H1 (cell line): ENCODE measurements at regions not wholly inside any gene's neighbourhood (a gene's known extent, or its start where the extent isn't known, plus 50 kb on each side); places are given as distances from the start of the nearest gene placed in this dataset.

Source experiments
- CTCF ChIA-PET: fragments of 300-600 bp; sonication (Branson Sonifier 250); formaldehyde crosslinking; loops from one replicate; lab custom pipeline; 2021; ENCODE audit not compliant: partially characterized antibody; lab: Charles Lee
- POLR2A ChIA-PET: fragments of 300-600 bp; sonication (Branson Sonifier 250); formaldehyde crosslinking; loops from one replicate; lab custom pipeline; 2021; ENCODE audit warnings: inconsistent platforms; ENCODE audit not compliant: partially characterized antibody; lab: Charles Lee
- DNase-seq, 2 experiments: peaks; one replicate each; pipeline versions ENCODE4 v3.0.0 to v3.0.0-alpha.2; 2010 to 2022; ENCODE audit warnings: low spot score in 2 of 2, low read depth in 1 of 2, mixed read lengths in 1 of 2
- FAIRE-seq: peaks from 2 replicates; lab custom pipeline; 2011; peaks lifted over from hg19 to GRCh38; lab: Jason Lieb, UNC
- H2AFZ ChIP-seq: 2 replicates; pipeline ENCODE4 v1.8.1; 2012; ENCODE audit warnings: low read length, inconsistent platforms
- H2AK5ac ChIP-seq: 2 replicates; pipeline ENCODE4 v1.6.1; 2013; ENCODE audit warnings: low read depth, low read length
- H2BK120ac ChIP-seq: replicated peaks from 2 replicates; pipeline ENCODE3; 2013; ENCODE audit warnings: low read depth, low read length, inconsistent platforms
- H2BK12ac ChIP-seq: 2 replicates; pipeline ENCODE4 v1.6.1; 2013; ENCODE audit warnings: low read depth, low read length
- H2BK15ac ChIP-seq: 2 replicates; pipeline ENCODE4 v1.6.1; 2013; ENCODE audit warnings: low read length
- H2BK20ac ChIP-seq: 2 replicates; pipeline ENCODE4 v1.6.1; 2013; ENCODE audit warnings: low read length
- H2BK5ac ChIP-seq: 2 replicates; pipeline ENCODE4 v1.6.1; 2013; ENCODE audit warnings: low read depth, low read length
- H3K14ac ChIP-seq: 2 replicates; pipeline ENCODE4 v1.6.1; 2013; ENCODE audit warnings: inconsistent platforms; ENCODE audit not compliant: insufficient read length
- H3K18ac ChIP-seq: 2 replicates; pipeline ENCODE4 v1.6.1; 2013; ENCODE audit warnings: low read length; ENCODE audit errors: extremely low read depth
- H3K23ac ChIP-seq: 2 replicates; pipeline ENCODE4 v1.6.1; 2013; ENCODE audit warnings: inconsistent platforms; ENCODE audit not compliant: insufficient read length
- H3K23me2 ChIP-seq: 2 replicates; pipeline ENCODE4 v1.6.1; 2013; ENCODE audit warnings: low read depth, low read length
- H3K27ac ChIP-seq: 2 replicates; pipeline ENCODE4 v1.6.1; 2011; ENCODE audit warnings: low read depth, low read length, inconsistent platforms
- H3K27me3 ChIP-seq, 4 experiments: replicated peaks in 1 of 4; 1 replicate in 1 of 4; 2 replicates in 3 of 4; pipeline versions ENCODE4 v1.6.1 to v1.8.1; 2011 to 2013; ENCODE audit warnings: low read length in 3 of 4, mild to moderate bottlenecking in 3 of 4, inconsistent platforms in 2 of 4, mixed read lengths in 2 of 4, moderate library complexity in 1 of 4; ENCODE audit not compliant: control insufficient read depth in 3 of 4, insufficient read depth in 3 of 4; ENCODE audit errors: extremely low read depth in 1 of 4
- H3K36me3 ChIP-seq, 4 experiments: 2 replicates each; pipeline versions ENCODE4 v1.6.1 to v1.8.1; 2011 to 2013; ENCODE audit warnings: mild to moderate bottlenecking in 4 of 4, low read length in 3 of 4, moderate library complexity in 2 of 4, control low read depth in 1 of 4, inconsistent platforms in 1 of 4; ENCODE audit not compliant: insufficient read depth in 4 of 4, control insufficient read depth in 2 of 4
- H3K4ac ChIP-seq: replicated peaks from 2 replicates; pipeline ENCODE3; 2013; ENCODE audit warnings: low read length, low read depth, mixed read lengths, inconsistent platforms; ENCODE audit not compliant: insufficient read length
- H3K4me1 ChIP-seq, 4 experiments: replicated peaks in 1 of 4; 1 replicate in 1 of 4; 2 replicates in 3 of 4; pipeline versions ENCODE4 v1.6.1 to v1.8.1; 2011 to 2013; ENCODE audit warnings: low read length in 3 of 4, inconsistent platforms in 2 of 4, mixed read lengths in 1 of 4; ENCODE audit not compliant: insufficient read depth in 4 of 4, control insufficient read depth in 3 of 4
- H3K4me2 ChIP-seq, 2 experiments: 2 replicates each; pipeline versions ENCODE4 v1.6.1 to v1.8.1; 2011 to 2013; ENCODE audit warnings: low read depth in 2 of 2, low read length in 2 of 2, control low read depth in 1 of 2, inconsistent platforms in 1 of 2, mild to moderate bottlenecking in 1 of 2; ENCODE audit not compliant: insufficient read depth in 1 of 2
- H3K4me3 ChIP-seq, 4 experiments: fragments of 200-600, 300-600 bp in 1 of 4; sonication (generic), shearing (Covaris generic), sonication (Bioruptor Twin) in 1 of 4; 2 replicates each; pipeline versions ENCODE4 v1.5.1 to v1.8.1; 2011 to 2016; ENCODE audit warnings: low read length in 4 of 4, low read depth in 3 of 4, control low read depth in 2 of 4, inconsistent platforms in 2 of 4, mild to moderate bottlenecking in 2 of 4, mixed read lengths in 1 of 4, moderate library complexity in 1 of 4; ENCODE audit not compliant: insufficient read depth in 2 of 4; ENCODE audit errors: extremely low read depth in 1 of 4
- H3K56ac ChIP-seq: replicated peaks from 2 replicates; pipeline ENCODE3; 2013; ENCODE audit warnings: low read depth, mild to moderate bottlenecking, mixed read lengths, low read length, inconsistent platforms; ENCODE audit not compliant: insufficient read length
- H3K79me1 ChIP-seq: 2 replicates; pipeline ENCODE4 v1.6.1; 2013; ENCODE audit warnings: low read depth, low read length, control low read depth
- H3K79me2 ChIP-seq, 2 experiments: 2 replicates each; pipeline versions ENCODE4 v1.6.1 to v1.8.1; 2012 to 2013; ENCODE audit warnings: low read length in 2 of 2, mild to moderate bottlenecking in 2 of 2, inconsistent platforms in 1 of 2; ENCODE audit not compliant: insufficient read depth in 2 of 2, control insufficient read depth in 1 of 2
- H3K9ac ChIP-seq, 4 experiments: replicated peaks in 1 of 4; 1 replicate in 1 of 4; 2 replicates in 3 of 4; pipeline versions ENCODE4 v1.6.1 to v1.8.1; 2011 to 2013; ENCODE audit warnings: low read depth in 3 of 4, low read length in 3 of 4, control low read depth in 2 of 4, mild to moderate bottlenecking in 2 of 4, moderate library complexity in 2 of 4, inconsistent platforms in 1 of 4; ENCODE audit errors: extremely low read depth in 1 of 4
- H3K9me3 ChIP-seq, 2 experiments: 2 replicates each; pipeline versions ENCODE4 v1.6.1 to v1.8.1; 2012 to 2013; ENCODE audit warnings: mild to moderate bottlenecking in 2 of 2, moderate library complexity in 2 of 2, control low read depth in 1 of 2, inconsistent platforms in 1 of 2, low read depth in 1 of 2, low read length in 1 of 2, mixed read lengths in 1 of 2; ENCODE audit not compliant: insufficient read depth in 2 of 2
- H4K20me1 ChIP-seq, 2 experiments: replicated peaks in 1 of 2; 2 replicates each; pipeline versions ENCODE3 to v1.8.1; 2011 to 2013; ENCODE audit warnings: inconsistent platforms in 2 of 2, low read length in 2 of 2, mild to moderate bottlenecking in 1 of 2; ENCODE audit not compliant: insufficient read depth in 2 of 2, control insufficient read depth in 1 of 2
- H4K5ac ChIP-seq: 2 replicates; pipeline ENCODE4 v1.6.1; 2013; ENCODE audit warnings: low read length, low read depth, mixed read lengths, inconsistent platforms; ENCODE audit not compliant: insufficient read length
- H4K8ac ChIP-seq: 2 replicates; pipeline ENCODE4 v1.8.0; 2013; ENCODE audit warnings: mild to moderate bottlenecking, moderate library complexity, low read length, inconsistent platforms; ENCODE audit not compliant: insufficient read depth; ENCODE audit errors: extremely low read depth
- H4K91ac ChIP-seq: replicated peaks from 2 replicates; pipeline ENCODE3; 2013; ENCODE audit warnings: low read length, mixed read lengths, inconsistent platforms; ENCODE audit not compliant: insufficient read length
- CTBP2 ChIP-seq: IDR thresholded peaks from 2 replicates; pipeline ENCODE4 v1.7.0; 2011; ENCODE audit warnings: borderline replicate concordance, mild to moderate bottlenecking, moderate library complexity, mixed read lengths, low read length; ENCODE audit not compliant: insufficient read depth, insufficient read length
- KDM4A ChIP-seq: IDR thresholded peaks from one replicate; pipeline ENCODE4 v1.7.1; 2012; ENCODE audit warnings: low read depth, mild to moderate bottlenecking, moderate library complexity, low read length, inconsistent platforms; ENCODE audit not compliant: severe bottlenecking
- WGBS, 2 experiments: shearing (Covaris generic) in 1 of 2; methylation state at CpG; one replicate each; pipeline versions ENCODE4 v1.1.6 to v1.1.7; 2013 to 2015; ENCODE audit warnings: low lambda C conversion rate in 2 of 2, mixed read lengths in 2 of 2, inconsistent platforms in 1 of 2, low coverage in 1 of 2, missing lambda C conversion rate in 1 of 2; ENCODE audit not compliant: insufficient replicate concordance in 2 of 2, insufficient coverage in 1 of 2, insufficient read length in 1 of 2; ENCODE audit errors: extremely low coverage in 1 of 2, missing lambda C conversion rate in 1 of 2; 5-methylcytosine and 5-hydroxymethylcytosine counted together

DNA sequence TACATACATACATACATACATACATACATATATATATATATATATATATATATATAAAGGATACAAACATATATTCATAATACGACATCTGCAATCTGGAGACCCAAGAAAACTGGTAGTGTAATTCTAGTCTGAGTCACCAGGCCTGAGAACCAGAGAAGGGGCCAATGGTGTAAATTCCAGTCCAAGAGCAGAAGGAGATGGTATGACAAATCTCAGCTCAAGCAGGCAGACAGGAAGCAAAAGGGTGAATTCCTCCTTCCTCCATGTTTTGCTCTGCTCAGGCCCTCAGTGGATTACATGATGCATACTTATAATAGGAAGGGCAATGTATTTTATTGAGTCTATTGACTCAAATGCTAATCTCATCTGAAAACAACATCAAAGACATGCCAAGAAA, 1060.4 kb upstream of the TMPRSS15 start:
- Histone ChIP-seq H4K8ac (no peak overlapping the region), H4K91ac (no peak overlapping the region), H3K56ac (no peak overlapping the region), H3K4me1 (no peaks in the 10 kb centered on the region), H3K23ac (no peak overlapping the region), H3K4me3 (no peak overlapping the region), H3K27me3 (no peaks in the 10 kb centered on the region), H2BK5ac (no peak overlapping the region), H2BK15ac (no peak overlapping the region), H3K14ac (no peak overlapping the region), H3K79me2 (no peaks in the 10 kb centered on the region), H3K27ac (no peak overlapping the region), H3K18ac (no peak overlapping the region), H2AK5ac (no peak overlapping the region), H3K79me1 (no peaks in the 10 kb centered on the region), H4K5ac (no peak overlapping the region), H4K20me1 (no peaks in the 10 kb centered on the region), H3K36me3 (peaks cover 0 to under 1% (median 0%) of the 10 kb centered on the region in 4 experiments; a peak in 1 of 8 replicates), H3K9ac (no peak overlapping the region), H2BK20ac (no peak overlapping the region), H2AFZ (no peak overlapping the region), H3K9me3 (no peaks in the 10 kb centered on the region; a peak in 1 of 4 replicates), H2BK120ac (no peak overlapping the region), H3K4ac (no peak overlapping the region), H2BK12ac (no peak overlapping the region), H3K4me2 (no peak overlapping the region), H3K23me2 (no peaks in the 10 kb centered on the region)
- TF ChIP-seq KDM4A (no peak), CTBP2 (no peak)
- no peak for FAIRE-seq
- CTCF ChIA-PET, result no interaction called here
- WGBS, 2 experiments, result 92% methylated on average over 1 of the region's 1 CpG; no CpG with 5 or more reads in 1 of the 2 experiments
- POLR2A ChIA-PET, result no interaction called here
- DNase-seq, result no peak
